IPS DF 19.7 (cell line): ENCODE measurements at regions not wholly inside any gene's neighbourhood (a gene's known extent, or its start where the extent isn't known, plus 50 kb on each side); places are given as distances from the start of the nearest gene placed in this dataset.
"Not testable (repeated sequence)": the region's sequence is repeated elsewhere in the genome, so short reads cannot be mapped to it uniquely, and the experiment has no call there.

Experiments used
- DNase-seq: peaks from one replicate; pipeline ENCODE4 v3.0.0-alpha.2; 2013; ENCODE audit warnings: low read depth, low spot score

GRCh38 chr4:29066861-29067260, 1653.3 kb upstream of the PCDH7 start:
- DNase-seq, result no peak

GRCh38 chr4:29073571-29073970, 1646.6 kb upstream of the PCDH7 start:
- DNase-seq, result no peak

GRCh38 chr4:29075366-29075765, 1644.8 kb upstream of the PCDH7 start:
- no peak for DNase-seq

- DNase-seq, result no peak
Observed at GRCh38 chr4:29079260-29079659, 1640.9 kb upstream of the PCDH7 start.

- no peak for DNase-seq
Observed at GRCh38 chr4:29081234-29081955, 1638.8 kb upstream of the PCDH7 start.

- no peak for DNase-seq
Observed at GRCh38 chr4:29082684-29083083, 1637.5 kb upstream of the PCDH7 start.

- DNase-seq, result no peak
Observed at GRCh38 chr4:29085748-29086147, 1634.4 kb upstream of the PCDH7 start.

- DNase-seq, result no peak
Observed at GRCh38 chr4:29104694-29105093, 1615.5 kb upstream of the PCDH7 start.

GRCh38 chr4:29113960-29114359, 1606.2 kb upstream of the PCDH7 start:
- DNase-seq, result no peak

GRCh38 chr4:29117231-29117722, 1602.9 kb upstream of the PCDH7 start:
- DNase-seq, result not testable (repeated sequence)

GRCh38 chr4:29121586-29121985, 1598.6 kb upstream of the PCDH7 start:
- DNase-seq, result no peak

GRCh38 chr4:29128810-29129209, 1591.4 kb upstream of the PCDH7 start:
- no peak for DNase-seq

- DNase-seq, result no peak
Observed at GRCh38 chr4:29131304-29131703, 1588.9 kb upstream of the PCDH7 start.

- no peak for DNase-seq
Observed at GRCh38 chr4:29142708-29143107, 1577.5 kb upstream of the PCDH7 start.

GRCh38 chr4:29151584-29151983, 1568.6 kb upstream of the PCDH7 start:
- DNase-seq, result no peak

GRCh38 chr4:29153642-29154041, 1566.5 kb upstream of the PCDH7 start:
- DNase-seq, result no peak

- no peak for DNase-seq
Observed at GRCh38 chr4:29175291-29175690, 1544.9 kb upstream of the PCDH7 start.

GRCh38 chr4:29199025-29199424, 1521.1 kb upstream of the PCDH7 start:
- no peak for DNase-seq

GRCh38 chr4:29199485-29199884, 1520.7 kb upstream of the PCDH7 start:
- no peak for DNase-seq

GRCh38 chr4:29213020-29213419, 1507.1 kb upstream of the PCDH7 start:
- no peak for DNase-seq

- no peak for DNase-seq
Observed at GRCh38 chr4:29220761-29221160, 1499.4 kb upstream of the PCDH7 start.

- no peak for DNase-seq
Observed at GRCh38 chr4:29224911-29225310, 1495.3 kb upstream of the PCDH7 start.

- no peak for DNase-seq
Observed at GRCh38 chr4:29240641-29241040, 1479.5 kb upstream of the PCDH7 start.

- no peak for DNase-seq
Observed at GRCh38 chr4:29243054-29243453, 1477.1 kb upstream of the PCDH7 start.
